GM12878 (cell line): ENCODE measurements at regions not wholly inside any gene's neighbourhood (a gene's known extent, or its start where the extent isn't known, plus 50 kb on each side); places are given as distances from the start of the nearest gene placed in this dataset.

ENCODE experiments used
- ATAC-seq: fragments of 200-7000 bp; cut with Tn5 transposase; 3 replicates; pipeline ENCODE4 v1.9.1; 2020; ENCODE audit warnings: mild to moderate bottlenecking, moderate library complexity
- BruUV-seq: library from RNA; stranded (reverse); fragments of 400-500 nt; replicated peaks from 2 replicates; lab custom pipeline; 2021; lab: Mats Ljungman, UMichigan
- CTCF ChIA-PET: fragments of 300-600 bp; sonication (Branson Sonifier 250); formaldehyde crosslinking; extraction: SDS; loops from one replicate; lab custom pipeline; 2021; ENCODE audit warnings: inconsistent platforms; lab: Yijun Ruan, JAX
- POLR2A ChIA-PET: fragments of 350-600 bp; formaldehyde crosslinking; extraction: SDS; loops from one replicate; lab custom pipeline; 2021; ENCODE audit warnings: inconsistent platforms; lab: Charles Lee
- RAD21 ChIA-PET: fragments of 300-600 bp; sonication (Branson Sonifier 250); formaldehyde crosslinking; loops from one replicate; lab custom pipeline; 2023; ENCODE audit warnings: antibody characterized with exemption; ENCODE audit not compliant: unreplicated experiment; lab: Charles Lee
- SMC1A ChIA-PET: fragments of 300-600 bp; sonication (Branson Sonifier 250); formaldehyde crosslinking; loops from one replicate; lab custom pipeline; 2023; ENCODE audit not compliant: unreplicated experiment, uncharacterized antibody; lab: Charles Lee
- DNase-seq: peaks from one replicate; pipeline ENCODE4 v3.0.0-alpha.2; 2011; ENCODE audit warnings: low read depth, low spot score
- FAIRE-seq: peaks from 3 replicates; lab custom pipeline; 2011; peaks lifted over from hg19 to GRCh38; lab: Jason Lieb, UNC
- H2AFZ ChIP-seq: 2 replicates; pipeline ENCODE4 v1.6.0; 2011; ENCODE audit warnings: low read depth, low read length, control low read depth; ENCODE audit not compliant: control insufficient read depth
- H3K27ac ChIP-seq: 2 replicates; pipeline ENCODE4 v1.5.1; 2011; ENCODE audit warnings: control low read depth; ENCODE audit not compliant: control insufficient read depth, insufficient read depth
- H3K27me3 ChIP-seq, 2 experiments: replicated peaks in 1 of 2; 2 replicates each; pipeline versions ENCODE4 v1.6.0 to v1.6.1; 2011; ENCODE audit warnings: low read length in 1 of 2; ENCODE audit not compliant: control insufficient read depth in 2 of 2, insufficient read depth in 2 of 2
- H3K36me3 ChIP-seq, 2 experiments: 2 replicates each; pipeline ENCODE4 v1.5.1; 2011; ENCODE audit warnings: low read length in 1 of 2; ENCODE audit not compliant: control insufficient read depth in 2 of 2, insufficient read depth in 2 of 2
- H3K4me1 ChIP-seq: 2 replicates; pipeline ENCODE4 v1.6.1; 2011; ENCODE audit warnings: mild to moderate bottlenecking, low read length, moderate library complexity, mixed read lengths; ENCODE audit not compliant: control insufficient read depth, insufficient read depth
- H3K4me2 ChIP-seq: 2 replicates; pipeline ENCODE4 v1.6.0; 2011; ENCODE audit warnings: control low read depth; ENCODE audit not compliant: control insufficient read depth, insufficient read depth
- H3K4me3 ChIP-seq: fragments of 200-600 bp; sonication (generic); 2 replicates; pipeline ENCODE4 v1.5.1; 2016
- H3K79me2 ChIP-seq: 2 replicates; pipeline ENCODE4 v1.6.0; 2011; ENCODE audit warnings: low read length; ENCODE audit not compliant: control insufficient read depth, insufficient read depth
- H3K9ac ChIP-seq: 2 replicates; pipeline ENCODE4 v1.8.0; 2011; ENCODE audit warnings: low read length, control low read depth, mixed read lengths; ENCODE audit not compliant: control insufficient read depth, insufficient read depth
- H3K9me3 ChIP-seq: replicated peaks from 3 replicates; pipeline ENCODE4 v1.5.1; 2011; ENCODE audit warnings: mild to moderate bottlenecking, low read length; ENCODE audit not compliant: control insufficient read depth, insufficient read depth
- H4K20me1 ChIP-seq: 2 replicates; pipeline ENCODE4 v1.6.0; 2011; ENCODE audit not compliant: control insufficient read depth, insufficient read depth
- BCL3 ChIP-seq: IDR thresholded peaks from 2 replicates; pipeline ENCODE4 v1.6.1; 2011; ENCODE audit warnings: borderline replicate concordance, low read depth, mild to moderate bottlenecking, moderate library complexity, low read length; ENCODE audit not compliant: insufficient read depth, poor library complexity, severe bottlenecking
- DPF2 ChIP-seq: fragments of 450-650 bp; IDR thresholded peaks from 2 replicates; pipeline ENCODE4 v1.6.1; 2017; ENCODE audit warnings: mild to moderate bottlenecking
- EED ChIP-seq: sonication (generic); IDR thresholded peaks from 2 replicates; pipeline ENCODE4 v1.6.1; 2016; ENCODE audit warnings: antibody characterized with exemption, low read depth
- HCFC1 ChIP-seq: fragments of 150-350 bp; IDR thresholded peaks from 2 replicates; pipeline ENCODE4 v1.6.1; 2014; ENCODE audit warnings: low read length
- IRF3 ChIP-seq: fragments of 450-650 bp; IDR thresholded peaks from 2 replicates; pipeline ENCODE4 v1.6.1; 2014; ENCODE audit warnings: mild to moderate bottlenecking
- MAX ChIP-seq: IDR thresholded peaks from 2 replicates; pipeline ENCODE4 v1.6.1; 2012; ENCODE audit warnings: low read depth, low read length, improper control_type of control experiment
- MTA2 ChIP-seq: fragments of 450-650 bp; IDR thresholded peaks from 2 replicates; pipeline ENCODE4 v1.6.1; 2016; ENCODE audit warnings: low read depth, mild to moderate bottlenecking, moderate library complexity
- PML ChIP-seq: IDR thresholded peaks from 2 replicates; pipeline ENCODE4 v1.6.1; 2012; ENCODE audit warnings: low read length, inconsistent platforms
- RAD21 ChIP-seq: IDR thresholded peaks from 2 replicates; pipeline ENCODE4 v1.6.1; 2011; ENCODE audit warnings: mild to moderate bottlenecking, low read depth, low read length, moderate library complexity; ENCODE audit not compliant: insufficient read depth
- SMAD5 ChIP-seq: IDR thresholded peaks from 2 replicates; pipeline ENCODE4 v1.6.1; 2016; ENCODE audit warnings: antibody characterized with exemption, low read depth
- SP1 ChIP-seq: IDR thresholded peaks from one replicate; pipeline ENCODE4 v1.6.1; 2011; ENCODE audit warnings: low read depth, low read length
- TARDBP ChIP-seq: IDR thresholded peaks from 2 replicates; pipeline ENCODE4 v1.6.1; 2016; ENCODE audit warnings: borderline replicate concordance
- TCF7 ChIP-seq: IDR thresholded peaks from 2 replicates; pipeline ENCODE4 v1.6.1; 2014; ENCODE audit warnings: antibody characterized with exemption, borderline replicate concordance
- YY1 ChIP-seq: IDR thresholded peaks from 2 replicates; pipeline ENCODE4 v1.6.1; 2011; ENCODE audit warnings: low read depth, mild to moderate bottlenecking, low read length
- ZBTB11 ChIP-seq: fragments of 450-650 bp; formaldehyde crosslinking; IDR thresholded peaks from 2 replicates; pipeline ENCODE4 v1.5.0; 2022; ENCODE audit warnings: mild to moderate bottlenecking, missing genetic modification characterization
- ZBTB4 ChIP-seq: fragments of 450-650 bp; formaldehyde crosslinking; IDR thresholded peaks from 2 replicates; pipeline ENCODE4 v1.4.0; 2022; ENCODE audit warnings: mild to moderate bottlenecking, moderate library complexity
- ZNF384 ChIP-seq: IDR thresholded peaks from 2 replicates; pipeline ENCODE4 v1.6.1; 2012; ENCODE audit warnings: low read depth, mild to moderate bottlenecking, low read length, improper control_type of control experiment, borderline replicate concordance
- ZZZ3 ChIP-seq: IDR thresholded peaks from 2 replicates; pipeline ENCODE4 v1.6.1; 2011; ENCODE audit warnings: low read depth; ENCODE audit not compliant: control insufficient read depth, insufficient read length
- WGBS: methylation state at CpG from one replicate; pipeline ENCODE4 v1.1.6; 2016; ENCODE audit warnings: low lambda C conversion rate; ENCODE audit not compliant: insufficient replicate concordance, insufficient coverage; ENCODE audit errors: missing lambda C conversion rate; 5-methylcytosine and 5-hydroxymethylcytosine counted together
- in situ Hi-C: fragments of 300-500 bp; cut with MboI; formaldehyde crosslinking; loops from 9 replicates; pipeline ENCODE4 v1.14.3; 2018; ENCODE audit warnings: mixed read lengths
- intact Hi-C: fragments of 100-400 bp; cut with micrococcal nuclease; formaldehyde crosslinking; loops from one replicate; pipeline ENCODE4 v1.14.2; 2022; ENCODE audit not compliant: unreplicated experiment

- WGBS, result 59% methylated on average over 3 of the region's 3 CpGs
- Histone ChIP-seq H3K4me2 (no peak overlapping the region), H3K79me2 (no peaks in the 10 kb centered on the region), H3K9me3 (no peaks in the 10 kb centered on the region), H2AFZ (no peak overlapping the region), H3K36me3 (no peaks in the 10 kb centered on the region), H4K20me1 (no peaks in the 10 kb centered on the region), H3K27me3 (no peaks in the 10 kb centered on the region), H3K9ac (no peak overlapping the region), H3K27ac (no peak overlapping the region), H3K4me3 (no peak overlapping the region), H3K4me1 (no peaks in the 10 kb centered on the region)
- intact Hi-C loops, result no loop called here
- no peak for ATAC-seq
- ChIA-PET RAD21 (no interaction called here), POLR2A (no interaction called here), CTCF (no interaction called here), SMC1A (no interaction called here)
- in situ Hi-C loops, result no loop called here
- no peak for FAIRE-seq
- BruUV-seq, result no TSS peak
- no peak for DNase-seq
- TF ChIP-seq YY1, result no peak
- no peak for TF ChIP-seq EED
- TF ChIP-seq SMAD5, result no peak
- TF ChIP-seq ZNF384, result no peak
- TF ChIP-seq PML, result no peak
- no peak for TF ChIP-seq ZZZ3
- TF ChIP-seq SP1, result no peak
- no peak for TF ChIP-seq IRF3
- TF ChIP-seq ZBTB4 (CRISPR knock-in tag), result no peak
- no peak for TF ChIP-seq ZBTB11 (CRISPR knock-in tag)
- TF ChIP-seq TARDBP, result no peak
- no peak for TF ChIP-seq RAD21
- no peak for TF ChIP-seq HCFC1
- TF ChIP-seq MAX, result no peak
- no peak for TF ChIP-seq BCL3
- TF ChIP-seq TCF7, result no peak
- TF ChIP-seq MTA2, result no peak
- no peak for TF ChIP-seq DPF2
Measured at GRCh38 chr9:82161876-82162275, 173.3 kb downstream of the SPATA31D1 start.
